ENCODE measurements at regions not wholly inside any gene's neighbourhood (a gene's known extent, or its start where the extent isn't known, plus 50 kb on each side); places are given as distances from the start of the nearest gene placed in this dataset.
"Not testable (repeated sequence)": the region's sequence is repeated elsewhere in the genome, so short reads cannot be mapped to it uniquely, and the experiment has no call there.

- TF ChIP-seq RAD21 (conservative IDR thresholded peaks at IDR 0.05); POLR2AphosphoS5 (IDR thresholded peaks at IDR 0.05); MXI1 (conservative IDR thresholded peaks at IDR 0.05; ENCODE audit: poor library complexity, severe bottlenecking); EP300 (conservative IDR thresholded peaks at IDR 0.05; ENCODE audit: poor library complexity, severe bottlenecking); EZH2 (IDR thresholded peaks at IDR 0.05; ENCODE audit: borderline replicate concordance, insufficient read depth, low read length, poor library complexity, severe bottlenecking); CTCF (IDR thresholded peaks at IDR 0.05; ENCODE audit: poor library complexity, severe bottlenecking); REST (IDR thresholded peaks at IDR 0.05; ENCODE audit: borderline replicate concordance): not testable (repeated sequence)
These were observed 386.4 kb downstream of the OR4F29 start, which contains the start of gene OR4F5 for GRCh38 chr1:65119-65518.

Measured in neural cell (in vitro differentiated cells).